ENCODE measurements at regions not wholly inside any gene's neighbourhood (a gene's known extent, or its start where the extent isn't known, plus 50 kb on each side); places are given as distances from the start of the nearest gene placed in this dataset.
"Not testable (repeated sequence)": the region's sequence is repeated elsewhere in the genome, so short reads cannot be mapped to it uniquely, and the experiment has no call there.

DNA sequence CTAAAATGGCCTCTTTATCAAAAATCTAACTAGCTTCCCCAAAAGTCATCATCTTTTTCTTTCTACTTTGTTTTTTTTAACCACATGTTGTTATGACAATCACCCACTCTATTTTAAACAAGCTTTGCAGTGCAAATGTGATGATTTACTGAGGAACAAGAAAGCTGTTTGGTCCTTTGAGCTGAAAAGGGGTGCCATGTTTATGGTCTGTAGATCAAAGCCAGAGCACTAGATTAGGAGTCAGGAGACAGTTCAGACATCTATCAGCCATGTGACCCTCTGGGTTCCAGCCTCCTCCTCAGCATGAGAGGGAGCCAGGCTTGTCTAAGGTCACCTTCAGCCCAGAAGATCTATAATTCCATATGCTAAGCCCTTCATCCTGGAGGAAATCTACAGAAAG, 65.9 kb downstream of the RPL22L1 start:
- no peaks in the 10 kb centered on the region for H3K9me3 ChIP-seq (ENCODE audit: control insufficient read depth, low read length)

DNA sequence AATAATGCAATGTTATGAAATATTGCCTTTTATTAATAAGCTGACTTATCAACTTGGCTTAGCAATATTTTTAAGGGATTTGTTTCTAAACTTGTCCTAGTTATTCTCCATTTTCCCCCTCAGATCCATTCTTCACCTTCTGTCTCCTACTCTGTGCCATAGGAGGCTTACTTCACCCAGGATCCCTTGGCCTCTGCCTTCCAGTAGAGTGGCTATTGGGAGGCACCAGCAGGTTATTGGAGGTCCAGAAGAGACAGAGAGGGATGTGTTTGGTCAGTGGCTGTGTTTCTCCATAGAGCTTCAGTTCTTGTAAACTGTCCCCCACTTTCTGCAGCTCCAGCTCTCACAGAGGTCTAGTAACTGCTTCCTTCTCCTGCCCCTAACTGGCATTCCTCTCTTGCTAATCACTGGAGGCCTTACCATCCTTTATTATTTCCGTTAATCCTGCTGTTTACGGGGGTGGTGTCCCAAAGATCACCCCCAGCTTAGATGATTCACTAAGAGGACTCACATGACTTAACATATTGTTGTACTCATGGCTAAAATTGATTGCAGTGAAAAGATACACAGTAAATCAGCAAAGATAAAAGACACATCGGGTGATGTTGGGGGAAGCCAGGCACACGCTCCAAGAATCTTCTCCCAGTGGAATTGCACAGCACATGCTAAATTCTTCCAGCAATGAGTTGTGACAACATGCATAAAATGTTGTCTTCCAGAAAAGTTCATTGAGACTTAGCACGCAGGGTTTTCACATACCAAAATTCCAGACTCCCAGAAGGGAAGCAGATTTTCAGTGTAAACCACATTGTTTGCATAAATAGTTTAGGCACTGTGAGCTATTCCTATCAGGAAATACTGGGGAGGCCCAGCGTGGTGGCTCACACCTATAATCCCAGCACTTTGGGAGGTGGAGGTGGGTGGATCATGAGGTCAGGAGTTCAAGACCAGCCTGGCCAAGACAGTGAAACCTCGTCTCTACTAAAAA, 67.5 kb downstream of the RPL22L1 start:
- Histone ChIP-seq H3K36me3 (ENCODE audit: control insufficient read depth, insufficient read depth, low read length) (no peaks in the 10 kb centered on the region), H3K27ac (ENCODE audit: low read depth, low read length, severe bottlenecking) (peak overlapping the region; percentile 77), H3K9me3 (ENCODE audit: control insufficient read depth, low read length) (peaks cover under 1% of the 10 kb centered on the region), H3K4me3 (ENCODE audit: extremely low read depth, insufficient read depth, low read length, poor library complexity, severe bottlenecking) (no peak overlapping the region), H3K4me1 (ENCODE audit: control insufficient read depth, insufficient read depth, low read length, poor library complexity, severe bottlenecking) (peaks cover 16% of the 10 kb centered on the region)
- WGBS, 2 experiments (ENCODE audit: insufficient coverage in 2 of 2) = 77 to 78% methylated on average over 4 to 5 of the region's 7 CpGs

More for the DNA sequence above, 65.9 kb downstream of the RPL22L1 start:
- Histone ChIP-seq H3K27ac (ENCODE audit: low read depth, low read length, severe bottlenecking) (no peak overlapping the region), H3K4me3 (ENCODE audit: extremely low read depth, insufficient read depth, low read length, poor library complexity, severe bottlenecking) (no peak overlapping the region), H3K36me3 (ENCODE audit: control insufficient read depth, insufficient read depth, low read length) (no peaks in the 10 kb centered on the region), H3K4me1 (ENCODE audit: control insufficient read depth, insufficient read depth, low read length, poor library complexity, severe bottlenecking) (peaks cover 16% of the 10 kb centered on the region)

DNA sequence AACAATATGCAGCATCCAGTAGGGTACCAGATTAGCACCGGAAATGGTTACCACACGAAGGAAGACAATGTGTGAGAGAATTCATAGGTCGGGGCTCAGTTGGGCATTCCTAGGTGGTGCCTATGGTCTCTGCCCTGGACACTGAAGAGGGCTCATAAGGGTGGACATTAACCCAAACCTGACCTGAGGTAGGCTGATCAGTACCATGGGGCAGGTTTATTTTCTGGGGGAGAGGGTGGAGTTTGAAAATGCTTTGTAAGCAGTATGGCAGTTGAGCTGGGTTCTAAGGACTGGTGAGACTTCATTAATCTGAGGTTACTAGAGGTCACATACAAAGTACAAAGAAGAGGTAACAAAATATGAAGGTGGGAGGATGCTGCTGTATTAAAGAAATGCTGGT, 68.4 kb downstream of the RPL22L1 start:
- H3K27ac ChIP-seq (ENCODE audit: low read depth, low read length, severe bottlenecking) = no peak overlapping the region
- peaks cover 4% of the 10 kb centered on the region for H3K9me3 ChIP-seq (ENCODE audit: control insufficient read depth, low read length)
- H3K36me3 ChIP-seq (ENCODE audit: control insufficient read depth, insufficient read depth, low read length) = no peaks in the 10 kb centered on the region
- H3K4me1 ChIP-seq (ENCODE audit: control insufficient read depth, insufficient read depth, low read length, poor library complexity, severe bottlenecking) = peaks cover 16% of the 10 kb centered on the region
- H3K4me3 ChIP-seq (ENCODE audit: extremely low read depth, insufficient read depth, low read length, poor library complexity, severe bottlenecking) = no peak overlapping the region
- WGBS, 2 experiments (ENCODE audit: insufficient coverage in 2 of 2) = 88 to 91% methylated on average over 3 of the region's 3 CpGs

DNA sequence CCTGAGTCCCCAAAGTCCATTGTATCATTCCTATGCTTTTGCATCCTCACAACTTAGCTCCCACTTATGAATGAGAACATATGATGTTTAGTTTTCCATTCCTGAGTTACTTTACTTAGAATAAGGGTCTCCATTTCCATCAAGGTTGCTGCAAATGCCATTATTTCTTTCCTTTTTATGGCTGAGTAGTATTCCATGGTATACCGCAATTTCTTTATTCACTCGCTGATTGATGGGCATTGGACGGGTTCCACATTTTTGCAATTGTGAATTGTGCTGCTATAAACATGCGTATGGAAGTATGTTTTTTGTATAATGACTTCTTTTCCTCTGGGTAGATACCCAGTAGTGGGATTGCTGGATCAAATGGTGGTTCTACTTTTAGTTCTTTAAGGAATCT, 69.7 kb downstream of the RPL22L1 start:
- H3K4me1 ChIP-seq (ENCODE audit: control insufficient read depth, insufficient read depth, low read length, poor library complexity, severe bottlenecking) = peaks cover 16% of the 10 kb centered on the region
- H3K4me3 ChIP-seq (ENCODE audit: extremely low read depth, insufficient read depth, low read length, poor library complexity, severe bottlenecking); H3K27ac ChIP-seq (ENCODE audit: low read depth, low read length, severe bottlenecking); H3K36me3 ChIP-seq (ENCODE audit: control insufficient read depth, insufficient read depth, low read length); H3K9me3 ChIP-seq (ENCODE audit: control insufficient read depth, low read length): not testable (repeated sequence)
- 70% methylated on average over 4 of the region's 4 CpGs; no CpG with 5 or more reads in 1 of the 2 experiments for WGBS, 2 experiments (ENCODE audit: insufficient coverage in 2 of 2)

DNA sequence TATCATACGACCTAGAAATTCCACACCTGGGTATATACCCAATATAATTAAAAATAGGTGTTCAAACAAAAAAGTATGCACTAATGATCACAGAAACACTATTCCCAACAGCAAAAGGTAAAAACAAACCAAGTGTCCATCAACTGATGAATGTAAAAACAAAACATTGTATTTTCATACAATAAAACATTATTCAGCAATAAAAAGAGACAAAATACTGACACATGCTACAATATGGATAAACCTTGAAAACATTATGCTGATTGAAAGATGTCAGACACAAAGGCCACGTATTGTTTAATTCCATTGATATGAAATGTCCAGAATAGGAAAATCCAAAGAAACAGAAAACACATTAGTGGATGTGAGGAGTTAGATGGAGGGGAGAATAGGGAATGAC, 71.0 kb downstream of the RPL22L1 start:
- Histone ChIP-seq H3K4me1 (ENCODE audit: control insufficient read depth, insufficient read depth, low read length, poor library complexity, severe bottlenecking) (peaks cover 16% of the 10 kb centered on the region), H3K9me3 (ENCODE audit: control insufficient read depth, low read length) (peaks cover 4% of the 10 kb centered on the region), H3K36me3 (ENCODE audit: control insufficient read depth, insufficient read depth, low read length) (no peaks in the 10 kb centered on the region), H3K27ac (ENCODE audit: low read depth, low read length, severe bottlenecking) (no peak overlapping the region), H3K4me3 (ENCODE audit: extremely low read depth, insufficient read depth, low read length, poor library complexity, severe bottlenecking) (no peak overlapping the region)
- WGBS, 2 experiments (ENCODE audit: insufficient coverage in 2 of 2) = 80% methylated on average over 1 of the region's 2 CpGs; no CpG with 5 or more reads in 1 of the 2 experiments

DNA sequence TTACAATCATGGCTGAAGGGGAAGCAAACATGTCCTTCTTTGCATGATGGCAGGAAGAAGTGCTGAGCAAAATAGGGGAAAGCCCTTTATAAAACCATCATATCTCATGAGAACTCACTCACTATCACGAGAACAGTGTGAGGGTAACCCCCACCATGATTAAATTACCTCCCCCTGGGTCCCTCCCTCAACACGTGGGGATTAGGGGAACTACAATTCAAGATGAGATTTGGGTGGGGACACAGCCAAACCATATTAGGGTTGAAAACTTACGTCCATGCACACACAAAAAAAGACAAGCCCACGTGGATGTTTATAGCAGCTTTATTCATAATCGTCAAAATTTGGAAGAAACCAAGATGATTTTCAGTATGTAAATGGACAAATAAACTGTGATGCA, 72.3 kb downstream of the RPL22L1 start:
- Histone ChIP-seq H3K36me3 (ENCODE audit: control insufficient read depth, insufficient read depth, low read length) (no peaks in the 10 kb centered on the region), H3K27ac (ENCODE audit: low read depth, low read length, severe bottlenecking) (no peak overlapping the region), H3K4me3 (ENCODE audit: extremely low read depth, insufficient read depth, low read length, poor library complexity, severe bottlenecking) (no peak overlapping the region), H3K4me1 (ENCODE audit: control insufficient read depth, insufficient read depth, low read length, poor library complexity, severe bottlenecking) (peaks cover 9% of the 10 kb centered on the region), H3K9me3 (ENCODE audit: control insufficient read depth, low read length) (peaks cover 4% of the 10 kb centered on the region)
- 96 to 100% methylated on average over 2 to 3 of the region's 5 CpGs for WGBS, 2 experiments (ENCODE audit: insufficient coverage in 2 of 2)

DNA sequence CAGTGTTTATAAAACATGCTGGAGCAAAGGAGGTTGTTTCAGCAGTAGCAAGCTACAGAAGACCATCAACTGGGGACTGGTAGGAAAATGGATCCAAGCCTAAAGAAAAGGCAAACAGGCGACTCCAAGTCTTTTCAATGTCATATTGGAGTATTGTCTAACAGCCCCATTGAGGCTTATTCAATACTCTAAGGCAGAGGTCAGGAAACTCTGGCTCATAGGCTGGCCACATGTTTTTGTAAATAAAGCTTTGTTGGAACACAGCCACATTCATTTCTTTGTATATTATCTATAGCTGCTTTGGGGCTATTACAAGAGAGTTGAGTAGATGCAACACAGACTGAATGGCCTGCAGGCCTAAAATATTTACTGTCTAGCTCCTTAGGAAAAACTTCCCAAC, 77.5 kb downstream of the RPL22L1 start:
- H3K4me3 ChIP-seq (ENCODE audit: extremely low read depth, insufficient read depth, low read length, poor library complexity, severe bottlenecking) = no peak overlapping the region
- peaks cover 3% of the 10 kb centered on the region for H3K9me3 ChIP-seq (ENCODE audit: control insufficient read depth, low read length)
- H3K36me3 ChIP-seq (ENCODE audit: control insufficient read depth, insufficient read depth, low read length) = no peaks in the 10 kb centered on the region
- 75 to 100% methylated on average over 1 of the region's 1 CpG for WGBS, 2 experiments (ENCODE audit: insufficient coverage in 2 of 2)
- H3K4me1 ChIP-seq (ENCODE audit: control insufficient read depth, insufficient read depth, low read length, poor library complexity, severe bottlenecking) = no peaks in the 10 kb centered on the region
- no peak overlapping the region for H3K27ac ChIP-seq (ENCODE audit: low read depth, low read length, severe bottlenecking)

DNA sequence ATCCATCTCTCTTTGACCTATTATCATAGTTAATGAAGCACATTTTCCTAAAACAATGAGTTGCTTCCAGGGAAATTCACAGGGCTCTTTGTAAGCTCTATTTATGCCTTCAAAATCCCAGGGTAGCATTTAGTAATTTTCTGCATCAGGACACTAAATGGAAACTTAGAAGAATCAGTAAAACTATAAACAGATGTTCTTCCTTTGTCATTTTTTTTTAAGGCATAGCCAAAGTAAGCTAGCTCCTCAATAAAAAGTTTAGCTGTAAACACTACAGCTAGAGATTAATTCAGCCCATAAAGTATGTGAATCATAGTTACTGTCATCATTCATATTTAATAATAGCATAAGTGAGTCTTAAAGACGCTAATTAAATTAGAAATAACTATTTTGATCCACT, 79.3 kb downstream of the RPL22L1 start:
- no peak overlapping the region for H3K27ac ChIP-seq (ENCODE audit: low read depth, low read length, severe bottlenecking)
- H3K9me3 ChIP-seq (ENCODE audit: control insufficient read depth, low read length) = no peaks in the 10 kb centered on the region
- H3K36me3 ChIP-seq (ENCODE audit: control insufficient read depth, insufficient read depth, low read length) = no peaks in the 10 kb centered on the region
- no peak overlapping the region for H3K4me3 ChIP-seq (ENCODE audit: extremely low read depth, insufficient read depth, low read length, poor library complexity, severe bottlenecking)
- no peaks in the 10 kb centered on the region for H3K4me1 ChIP-seq (ENCODE audit: control insufficient read depth, insufficient read depth, low read length, poor library complexity, severe bottlenecking)
- no CpG with 5 or more reads among the region's 1 CpG for WGBS, 2 experiments (ENCODE audit: insufficient coverage in 2 of 2)

DNA sequence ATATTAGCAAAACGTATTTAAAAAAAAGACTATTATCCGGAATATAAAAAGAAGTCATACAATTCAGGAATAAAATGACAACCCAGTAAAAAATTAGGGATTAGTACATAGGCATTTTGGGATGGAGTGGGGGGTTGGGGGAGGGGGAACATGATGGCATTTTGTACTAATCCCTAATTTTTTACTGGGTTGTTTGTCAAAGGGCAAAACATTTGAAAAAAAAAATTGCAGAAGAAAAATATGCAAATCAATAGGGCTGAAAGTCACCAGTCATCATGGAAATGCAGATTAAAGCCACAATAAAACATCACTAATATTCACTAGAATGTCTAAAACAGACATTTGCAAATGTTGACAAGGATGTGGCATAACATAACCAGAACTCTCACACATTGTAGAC, 82.5 kb downstream of the RPL22L1 start:
- no peak overlapping the region for H3K4me3 ChIP-seq (ENCODE audit: extremely low read depth, insufficient read depth, low read length, poor library complexity, severe bottlenecking)
- WGBS, 2 experiments (ENCODE audit: insufficient coverage in 2 of 2) = no CpG with 5 or more reads among the region's 2 CpGs
- no peaks in the 10 kb centered on the region for H3K36me3 ChIP-seq (ENCODE audit: control insufficient read depth, insufficient read depth, low read length)
- no peak overlapping the region for H3K27ac ChIP-seq (ENCODE audit: low read depth, low read length, severe bottlenecking)
- no peaks in the 10 kb centered on the region for H3K4me1 ChIP-seq (ENCODE audit: control insufficient read depth, insufficient read depth, low read length, poor library complexity, severe bottlenecking)
- H3K9me3 ChIP-seq (ENCODE audit: control insufficient read depth, low read length) = no peaks in the 10 kb centered on the region

DNA sequence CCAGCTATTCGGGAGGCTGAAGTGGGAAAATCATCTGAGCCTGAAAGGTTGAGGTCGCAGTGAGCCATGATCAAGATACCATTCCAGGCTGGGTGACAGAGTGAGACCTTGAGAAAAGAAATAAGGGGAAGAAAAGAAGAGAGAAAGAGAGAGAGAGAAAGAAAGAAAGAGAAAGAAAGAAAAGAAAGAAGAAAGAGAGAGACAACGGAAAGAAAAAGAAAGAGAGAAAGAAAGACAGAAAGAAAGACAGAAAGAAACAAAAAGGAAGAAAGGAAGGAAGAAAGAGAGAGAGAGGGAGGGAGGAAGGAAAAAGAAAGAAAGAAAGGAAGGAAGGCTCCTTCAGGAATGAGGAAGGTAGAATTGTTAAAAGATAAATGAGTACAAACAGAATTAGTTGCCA, 84.5 kb downstream of the RPL22L1 start:
- Histone ChIP-seq H3K4me3 (ENCODE audit: extremely low read depth, insufficient read depth, low read length, poor library complexity, severe bottlenecking) (no peak overlapping the region), H3K27ac (ENCODE audit: low read depth, low read length, severe bottlenecking) (no peak overlapping the region), H3K9me3 (ENCODE audit: control insufficient read depth, low read length) (no peaks in the 10 kb centered on the region), H3K36me3 (ENCODE audit: control insufficient read depth, insufficient read depth, low read length) (no peaks in the 10 kb centered on the region), H3K4me1 (ENCODE audit: control insufficient read depth, insufficient read depth, low read length, poor library complexity, severe bottlenecking) (no peaks in the 10 kb centered on the region)
- 76 to 95% methylated on average over 3 of the region's 3 CpGs for WGBS, 2 experiments (ENCODE audit: insufficient coverage in 2 of 2)

DNA sequence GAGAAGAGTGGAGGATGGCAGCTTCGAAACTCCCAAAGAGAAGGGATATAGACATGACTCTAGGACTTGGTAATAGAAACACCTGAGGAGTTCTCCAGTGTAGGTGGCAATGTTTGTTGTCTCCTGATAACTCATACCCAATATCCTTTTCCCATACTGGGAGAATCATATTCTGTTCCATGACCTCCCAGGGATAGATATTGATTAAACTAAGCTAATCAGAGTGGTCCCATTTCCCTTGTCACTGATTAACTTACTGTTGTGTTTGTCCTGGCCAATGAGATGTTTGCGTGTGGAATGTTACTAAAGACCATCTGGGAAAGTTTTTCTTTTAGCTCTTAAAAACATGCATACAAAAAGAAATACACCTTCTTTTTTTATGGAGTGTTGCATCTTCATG, 85.6 kb downstream of the RPL22L1 start:
- Histone ChIP-seq H3K4me1 (ENCODE audit: control insufficient read depth, insufficient read depth, low read length, poor library complexity, severe bottlenecking) (no peaks in the 10 kb centered on the region), H3K4me3 (ENCODE audit: extremely low read depth, insufficient read depth, low read length, poor library complexity, severe bottlenecking) (no peak overlapping the region), H3K36me3 (ENCODE audit: control insufficient read depth, insufficient read depth, low read length) (no peaks in the 10 kb centered on the region), H3K9me3 (ENCODE audit: control insufficient read depth, low read length) (no peaks in the 10 kb centered on the region), H3K27ac (ENCODE audit: low read depth, low read length, severe bottlenecking) (no peak overlapping the region)
- WGBS, 2 experiments (ENCODE audit: insufficient coverage in 2 of 2) = no CpG with 5 or more reads among the region's 2 CpGs
